ENCODE measurements at regions not wholly inside any gene's neighbourhood (a gene's known extent, or its start where the extent isn't known, plus 50 kb on each side); places are given as distances from the start of the nearest gene placed in this dataset.

DNA sequence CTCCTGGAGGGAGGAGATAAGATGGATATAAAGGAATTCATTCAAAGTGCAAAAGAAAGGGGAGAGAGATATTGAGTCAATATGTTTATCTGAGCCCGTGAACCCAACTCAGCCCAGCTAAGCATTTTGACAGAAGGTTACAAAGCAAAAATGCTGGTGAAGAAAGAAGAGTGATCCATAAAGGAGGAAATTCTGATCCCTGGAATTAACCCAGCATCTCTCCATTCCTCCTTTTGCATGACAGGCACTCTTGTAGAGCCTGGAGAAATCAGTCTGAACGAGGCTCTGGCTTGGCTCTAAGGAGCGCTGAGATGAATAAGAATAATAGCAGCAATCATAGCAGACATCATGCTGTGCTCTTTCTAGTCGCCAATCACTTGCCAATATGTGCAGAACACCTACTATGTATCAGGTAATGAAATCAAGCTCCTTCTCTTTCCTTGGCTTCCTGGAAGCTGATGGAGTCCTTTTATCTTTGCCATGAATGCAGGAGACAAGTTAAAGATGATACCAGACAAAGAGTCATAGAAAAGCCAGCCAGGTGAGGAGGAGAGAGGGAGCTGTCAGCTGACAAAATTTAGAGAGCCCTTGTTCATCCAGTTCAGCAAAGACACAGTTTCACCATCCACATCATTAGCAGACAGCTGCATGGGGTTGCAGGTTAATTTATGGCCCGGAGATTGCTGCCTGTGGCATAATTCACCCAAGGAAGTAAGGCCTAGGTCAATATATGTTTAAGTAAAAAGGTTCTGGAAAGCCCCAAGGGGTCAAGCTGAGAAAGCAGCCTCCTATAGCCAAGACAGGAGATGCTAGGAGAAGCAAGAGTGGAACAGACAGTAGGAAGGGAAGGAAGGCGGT, 476.5 kb upstream of the TBX3 start:
- H3K4me1 ChIP-seq, result no peaks in the 10 kb centered on the region

DNA sequence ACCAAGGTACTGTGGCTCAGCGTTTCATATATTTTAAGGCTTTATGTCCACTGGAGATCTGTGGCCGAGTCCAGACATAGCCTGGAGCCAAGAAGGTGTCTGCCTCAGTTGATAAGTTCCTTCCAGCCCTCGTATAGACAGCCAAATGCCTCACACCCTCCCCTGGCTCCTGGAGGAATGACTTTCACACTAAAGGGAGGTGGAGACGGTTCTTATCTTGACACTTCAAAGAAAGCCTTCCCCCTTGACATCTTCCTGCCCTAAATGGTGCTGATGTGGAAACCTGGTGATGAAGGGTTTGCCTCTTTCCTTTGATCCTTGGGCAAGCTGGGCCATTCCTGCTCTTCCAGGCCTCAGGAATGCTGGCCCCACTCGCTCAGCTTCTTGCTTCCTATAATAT, 474.8 kb upstream of the TBX3 start:
- no peak overlapping the region for H3K9ac ChIP-seq
- no peaks in the 10 kb centered on the region for H3K36me3 ChIP-seq
- no peaks in the 10 kb centered on the region for H3K27me3 ChIP-seq
- H3K27ac ChIP-seq, result no peak overlapping the region
- H3K4me1 ChIP-seq, result no peaks in the 10 kb centered on the region
- no peak overlapping the region for H3K4me2 ChIP-seq
- no peaks in the 10 kb centered on the region for H4K20me1 ChIP-seq
- no peak for TF ChIP-seq Cebpa-rat (IDR thresholded peaks at IDR 0.05)
- no peaks in the 10 kb centered on the region for H3K9me3 ChIP-seq (replicated peaks in 1 of 11)
- H3K4me3 ChIP-seq, result no peak overlapping the region

More for the DNA sequence above, 476.5 kb upstream of the TBX3 start:
- Histone ChIP-seq H3K27me3 (no peaks in the 10 kb centered on the region), H3K4me2 (no peak overlapping the region), H3K27ac (no peak overlapping the region), H3K4me3 (no peak overlapping the region), H3K9ac (no peak overlapping the region), H3K36me3 (no peaks in the 10 kb centered on the region), H3K9me3 (replicated peaks in 1 of 11) (no peaks in the 10 kb centered on the region), H4K20me1 (no peaks in the 10 kb centered on the region)
- no peak for TF ChIP-seq Cebpa-rat (IDR thresholded peaks at IDR 0.05)

DNA sequence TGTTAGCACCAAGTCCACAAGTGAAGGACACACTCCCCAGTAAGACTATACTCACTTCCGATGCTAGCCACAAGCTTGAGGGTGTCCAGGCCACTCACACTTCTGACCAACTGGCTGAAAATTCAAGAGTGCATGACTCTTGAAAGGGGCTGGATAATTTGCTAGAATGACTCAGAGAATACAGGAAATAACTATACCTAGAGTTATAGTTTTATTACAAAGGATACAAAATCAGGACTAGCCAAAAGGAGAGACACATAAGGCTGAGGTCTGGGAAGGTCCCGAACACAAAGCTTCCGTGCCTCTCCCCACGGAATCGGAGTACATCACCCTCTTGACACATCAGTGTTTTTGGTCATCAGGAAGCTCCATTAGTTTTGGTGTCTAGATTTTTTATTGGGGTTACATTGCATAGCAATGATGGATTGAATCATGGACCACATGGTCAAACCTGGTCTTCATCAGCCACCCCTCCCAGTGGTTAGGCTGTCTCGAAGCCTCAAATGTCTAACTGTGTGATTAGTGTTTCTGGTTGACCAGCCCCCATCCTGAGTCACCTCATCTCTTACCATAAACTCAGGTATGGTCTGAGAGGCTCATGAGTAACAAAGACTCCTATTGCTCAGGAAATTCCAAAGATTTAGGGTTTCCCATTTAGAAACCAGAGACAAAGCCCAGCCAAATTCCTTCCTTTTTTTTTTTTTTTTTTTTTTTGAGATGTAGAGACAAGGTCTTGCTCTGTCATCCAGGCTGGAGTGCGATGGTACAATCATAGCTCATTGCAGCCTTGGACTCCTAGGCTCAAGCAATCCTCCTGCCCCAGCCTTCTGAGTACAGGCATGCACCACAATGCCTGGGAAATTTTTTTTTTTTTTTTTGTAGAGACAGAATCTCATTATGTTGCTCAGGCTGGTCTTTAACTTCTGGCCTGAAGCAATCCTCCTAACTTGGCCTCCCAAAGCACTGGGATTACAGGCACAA, 472.0 kb upstream of the TBX3 start:
- Histone ChIP-seq H3K4me1 (no peaks in the 10 kb centered on the region), H3K36me3 (no peaks in the 10 kb centered on the region), H3K4me2 (no peak overlapping the region), H4K20me1 (no peaks in the 10 kb centered on the region), H3K4me3 (no peak overlapping the region), H3K27me3 (no peaks in the 10 kb centered on the region), H3K9ac (no peak overlapping the region), H3K27ac (no peak overlapping the region), H3K9me3 (replicated peaks in 1 of 11) (no peaks in the 10 kb centered on the region)
- TF ChIP-seq Cebpa-rat (IDR thresholded peaks at IDR 0.05), result no peak

DNA sequence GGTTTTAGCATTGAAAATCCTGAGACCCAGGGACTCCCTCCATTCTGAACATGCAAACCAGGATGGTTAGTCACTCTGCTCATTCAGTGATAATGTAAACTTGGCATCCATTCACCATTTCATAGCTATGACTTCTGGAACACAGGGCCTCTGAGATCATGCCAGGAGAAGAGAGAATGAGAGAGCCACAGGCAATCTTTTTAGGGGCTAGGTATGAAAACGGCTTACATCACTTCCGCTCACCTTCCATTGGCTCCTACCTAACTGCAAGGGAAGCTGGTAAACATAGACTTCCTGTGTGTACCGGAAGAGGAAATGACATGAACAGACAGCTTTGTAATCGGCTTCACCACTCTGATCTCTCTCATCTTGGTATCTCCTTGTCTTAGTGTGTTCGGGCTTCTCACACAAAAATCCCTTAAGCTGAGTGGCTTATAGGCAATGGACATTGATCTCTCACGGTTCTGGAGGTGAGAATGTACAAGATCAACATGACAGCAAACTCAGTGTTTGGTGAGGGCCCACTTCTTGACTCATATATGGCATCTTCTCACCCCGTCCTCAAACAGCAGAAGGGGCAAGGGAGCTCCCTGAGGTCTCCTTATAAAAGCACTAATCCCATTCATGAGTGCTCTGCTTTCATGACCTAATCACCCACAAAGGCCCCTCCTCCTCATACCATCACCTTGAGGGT, 465.9 kb upstream of the TBX3 start:
- Histone ChIP-seq H3K4me2 (no peak overlapping the region), H4K20me1 (no peaks in the 10 kb centered on the region), H3K27me3 (no peaks in the 10 kb centered on the region), H3K4me3 (no peak overlapping the region), H3K4me1 (peaks cover 0 to 14% (median 0%) of the 10 kb centered on the region in 10 experiments; a peak in 5 of 20 replicates), H3K27ac (no peak overlapping the region), H3K9ac (no peak overlapping the region), H3K9me3 (replicated peaks in 1 of 11) (peaks cover 0 to 6% (median 0%) of the 10 kb centered on the region in 11 experiments; a peak in 2 of 22 replicates), H3K36me3 (no peaks in the 10 kb centered on the region)
- TF ChIP-seq Cebpa-rat (IDR thresholded peaks at IDR 0.05), result no peak

DNA sequence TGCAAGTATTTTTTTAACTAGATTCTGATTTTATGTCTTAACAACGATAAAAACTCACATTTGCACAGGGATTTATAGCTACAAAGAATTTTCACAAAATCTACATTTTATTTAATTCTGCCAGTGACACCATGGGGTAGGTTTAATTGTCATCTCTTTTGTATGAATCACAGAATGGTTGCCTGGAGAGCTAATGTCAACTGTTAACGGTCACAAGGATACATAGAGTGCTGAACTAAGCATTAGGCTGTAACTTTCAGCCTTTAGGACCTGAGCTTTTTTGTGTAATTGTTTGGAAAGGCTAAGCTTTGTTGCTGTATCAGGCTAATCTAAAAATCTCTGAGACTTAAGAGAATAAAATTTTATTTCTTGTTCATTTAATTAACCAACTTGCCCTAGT, 465.3 kb upstream of the TBX3 start:
- TF ChIP-seq Cebpa-rat (IDR thresholded peaks at IDR 0.05), result no peak
- H3K27ac ChIP-seq, result no peak overlapping the region

DNA sequence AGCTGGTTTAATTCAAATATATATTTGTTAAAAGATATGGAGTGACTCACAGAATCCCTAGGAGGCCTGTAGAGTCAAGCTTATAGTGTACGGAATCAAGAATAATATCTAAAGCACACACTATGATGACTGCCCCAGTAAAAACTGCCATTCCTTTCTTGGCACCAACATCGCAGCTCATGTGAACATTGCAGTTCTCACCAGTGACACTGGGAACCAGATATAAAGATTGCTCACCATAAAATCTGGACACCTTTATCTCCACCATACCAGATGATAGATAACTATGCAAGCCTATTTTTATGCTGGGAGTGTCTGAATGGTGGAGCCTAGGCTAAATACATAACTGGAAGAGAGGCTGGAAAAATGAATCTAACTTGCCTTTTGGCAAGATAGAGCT, 463.9 kb upstream of the TBX3 start:
- no peak for TF ChIP-seq Cebpa-rat (IDR thresholded peaks at IDR 0.05)
- Histone ChIP-seq H3K27ac (no peak overlapping the region), H3K4me2 (no peak overlapping the region)

More for the DNA sequence above, 465.3 kb upstream of the TBX3 start:
- no peak overlapping the region for H3K4me2 ChIP-seq
- H3K4me1 ChIP-seq, result peaks cover 0 to 14% (median 0%) of the 10 kb centered on the region in 10 experiments; a peak in 5 of 20 replicates
- H3K4me3 ChIP-seq, result no peak overlapping the region
- H4K20me1 ChIP-seq, result no peaks in the 10 kb centered on the region
- no peak overlapping the region for H3K9ac ChIP-seq
- H3K27me3 ChIP-seq, result no peaks in the 10 kb centered on the region
- H3K36me3 ChIP-seq, result no peaks in the 10 kb centered on the region
- H3K9me3 ChIP-seq (replicated peaks in 1 of 11), result peaks cover 0 to 6% (median 0%) of the 10 kb centered on the region in 11 experiments; a peak in 2 of 22 replicates

DNA sequence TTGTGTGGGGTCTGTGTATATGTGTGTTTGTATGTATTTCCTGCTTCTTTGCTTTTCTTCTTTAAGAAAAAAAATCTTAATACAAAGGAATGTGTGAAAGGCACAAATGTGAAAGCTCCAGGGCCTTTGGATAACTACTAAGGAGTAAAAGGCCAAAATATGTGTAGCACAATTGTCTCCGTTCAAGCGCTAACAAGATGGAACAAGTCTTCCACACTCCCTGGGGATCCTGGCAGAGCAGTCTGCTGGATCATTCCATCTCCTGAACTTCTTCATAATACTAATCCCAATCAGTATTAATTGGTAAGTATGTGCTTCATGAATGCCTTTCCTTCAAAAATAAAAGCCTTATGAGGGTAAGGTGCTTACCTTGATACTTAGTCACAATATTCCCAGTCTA, 462.5 kb upstream of the TBX3 start:
- no peaks in the 10 kb centered on the region for H4K20me1 ChIP-seq
- H3K27ac ChIP-seq, result no peak overlapping the region
- H3K4me2 ChIP-seq, result no peak overlapping the region
- peaks cover 0 to 14% (median 0%) of the 10 kb centered on the region in 10 experiments; a peak in 5 of 20 replicates for H3K4me1 ChIP-seq
- H3K36me3 ChIP-seq, result no peaks in the 10 kb centered on the region
- TF ChIP-seq Cebpa-rat (IDR thresholded peaks at IDR 0.05), result no peak
- H3K4me3 ChIP-seq, result no peak overlapping the region
- H3K27me3 ChIP-seq, result no peaks in the 10 kb centered on the region
- no peak overlapping the region for H3K9ac ChIP-seq
- peaks cover 0 to 16% (median 12%) of the 10 kb centered on the region in 11 experiments; a peak in 14 of 22 replicates for H3K9me3 ChIP-seq (replicated peaks in 1 of 11)

More for the DNA sequence above, 463.9 kb upstream of the TBX3 start:
- Histone ChIP-seq H3K9ac (no peak overlapping the region), H3K27me3 (no peaks in the 10 kb centered on the region), H3K9me3 (replicated peaks in 1 of 11) (peaks cover 0 to 11% (median 7%) of the 10 kb centered on the region in 11 experiments; a peak in 13 of 22 replicates), H4K20me1 (no peaks in the 10 kb centered on the region), H3K4me1 (peaks cover 0 to 14% (median 0%) of the 10 kb centered on the region in 10 experiments; a peak in 5 of 20 replicates), H3K4me3 (no peak overlapping the region), H3K36me3 (no peaks in the 10 kb centered on the region)

DNA sequence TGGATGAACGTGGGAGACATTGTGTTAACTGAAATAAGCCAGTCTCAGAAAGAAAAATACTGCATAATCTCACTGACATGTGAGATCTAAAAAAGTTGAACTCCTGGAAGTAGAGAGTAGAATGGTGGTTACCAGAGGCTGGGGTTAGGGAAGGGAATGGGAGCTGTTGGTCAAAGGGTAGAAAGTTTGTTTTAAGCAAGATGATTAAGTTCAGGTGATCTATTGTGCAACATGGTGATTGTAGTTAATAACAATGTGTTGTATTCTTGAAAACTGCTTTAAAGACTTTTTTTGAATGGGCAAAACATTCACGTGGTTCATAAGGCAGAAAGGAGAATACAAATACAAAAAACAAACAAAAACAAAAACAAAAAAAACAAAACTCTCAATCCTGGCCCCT, 460.4 kb upstream of the TBX3 start:
- Histone ChIP-seq H3K9me3 (replicated peaks in 1 of 11) (peaks cover 0 to 16% (median 8%) of the 10 kb centered on the region in 11 experiments; a peak in 12 of 22 replicates), H4K20me1 (no peaks in the 10 kb centered on the region), H3K36me3 (no peaks in the 10 kb centered on the region), H3K27me3 (no peaks in the 10 kb centered on the region), H3K4me2 (no peak overlapping the region), H3K4me1 (peaks cover 0 to 14% (median 0%) of the 10 kb centered on the region in 10 experiments; a peak in 5 of 20 replicates), H3K9ac (no peak overlapping the region), H3K27ac (no peak overlapping the region), H3K4me3 (no peak overlapping the region)
- no peak for TF ChIP-seq Cebpa-rat (IDR thresholded peaks at IDR 0.05)

Measured in BLaER1 treated with 17β-estradiol and CSF1 and Interleukin-3, amounts not matched to agents 10 nM and 100 nM (cell line).